GM18867 (cell line): ENCODE measurements at regions not wholly inside any gene's neighbourhood (a gene's known extent, or its start where the extent isn't known, plus 50 kb on each side); places are given as distances from the start of the nearest gene placed in this dataset.

Experiments
- ATAC-seq: cut with Tn5 transposase; IDR thresholded peaks from one replicate; pipeline ENCODE4 v1.9.1; 2021; ENCODE audit warnings: mild to moderate bottlenecking, moderate library complexity; ENCODE audit not compliant: unreplicated experiment

DNA sequence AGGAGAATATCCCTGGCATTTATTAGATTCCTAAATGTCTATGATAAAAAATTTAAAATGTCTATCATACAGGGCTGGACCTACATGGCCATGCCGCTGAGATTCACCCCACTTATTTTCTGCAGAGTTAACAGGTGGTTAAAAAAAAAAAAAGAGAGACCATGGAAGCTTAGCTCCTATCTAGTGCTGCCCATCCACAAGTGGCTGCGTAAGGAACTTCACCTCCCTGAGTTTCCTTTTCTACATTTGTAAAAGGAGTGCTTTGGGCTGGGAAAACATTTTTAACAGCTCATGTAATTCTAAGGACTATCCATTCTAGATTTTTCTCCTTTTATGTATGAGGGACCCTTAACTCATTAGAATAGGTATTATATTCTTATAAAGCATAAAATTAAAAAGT lies 534.1 kb downstream of the MMUT start:
- ATAC-seq = no peak

DNA sequence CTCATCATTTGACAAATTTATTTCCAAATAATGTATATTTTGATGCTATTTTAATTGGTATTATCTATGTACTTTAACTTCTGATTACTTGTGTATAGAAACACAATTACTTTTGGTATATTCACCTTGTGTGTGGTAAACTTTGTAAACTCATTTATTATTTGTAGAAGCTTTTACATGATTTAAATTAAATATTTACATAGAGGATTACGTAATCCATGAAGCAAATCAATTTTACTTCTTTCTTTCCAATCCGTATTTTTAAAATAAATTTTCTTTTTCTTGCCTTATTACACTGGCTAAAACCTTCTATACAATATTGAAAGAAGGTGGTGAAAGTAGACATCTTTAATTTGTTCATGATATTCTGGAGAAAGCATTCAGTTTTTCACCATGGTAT lies 540.2 kb downstream of the MMUT start:
- ATAC-seq = no peak

DNA sequence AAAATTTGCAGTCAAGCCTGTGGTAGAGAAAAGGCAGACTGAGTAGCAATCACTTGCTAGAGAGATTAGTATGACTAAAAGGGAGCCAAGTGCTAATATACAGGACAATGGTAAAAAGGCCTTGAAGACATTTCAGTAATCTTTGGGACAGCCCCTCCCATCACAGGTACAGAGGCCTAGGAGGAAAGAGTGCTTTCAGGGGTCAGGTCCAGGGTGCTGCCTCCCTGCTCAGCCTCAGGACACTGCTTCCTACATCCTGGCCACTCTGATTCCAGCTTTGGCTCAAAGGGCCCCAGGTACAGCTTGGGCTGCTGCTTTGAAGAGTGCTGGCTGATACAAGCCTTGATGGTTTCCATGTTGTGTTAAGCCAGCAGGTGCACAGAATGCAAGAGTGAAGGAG lies 543.5 kb downstream of the MMUT start:
- ATAC-seq = no peak

DNA sequence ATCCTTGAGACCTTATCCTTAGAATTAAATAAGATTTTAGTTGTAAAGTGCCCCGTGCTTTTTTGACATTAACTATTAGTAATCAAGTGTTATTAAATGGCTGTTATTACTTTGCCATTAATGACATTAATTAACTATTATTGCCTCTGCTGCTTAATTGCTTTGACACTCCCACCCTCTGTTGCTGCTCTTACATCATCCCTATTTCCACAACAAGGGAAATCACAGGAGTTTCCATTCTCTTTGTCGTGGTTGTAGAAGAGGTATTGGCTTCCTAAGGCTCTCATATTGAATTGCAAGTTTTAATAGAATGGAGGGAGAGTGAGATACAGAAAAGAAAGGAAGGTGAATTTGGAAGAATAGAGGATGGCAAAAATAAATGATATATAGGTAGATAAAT lies 545.8 kb downstream of the MMUT start:
- no peak for ATAC-seq

DNA sequence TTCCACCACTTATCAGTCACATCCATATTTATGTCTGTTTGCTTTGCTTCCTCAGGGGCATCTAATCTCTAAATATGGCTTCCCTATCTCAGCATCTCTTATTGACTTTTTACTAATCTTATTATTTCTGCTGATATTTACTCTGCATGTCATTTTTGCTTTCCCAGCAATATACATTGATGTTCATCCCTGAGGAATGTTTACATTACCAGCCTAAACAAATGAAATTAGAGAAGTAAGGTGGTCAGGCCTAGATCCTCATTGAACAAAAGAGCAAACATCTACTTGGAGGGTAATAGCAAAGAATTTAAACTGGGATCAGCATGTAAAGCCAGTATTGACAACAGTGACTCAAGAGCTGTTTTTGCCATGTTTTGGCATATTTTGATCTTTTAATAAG lies 546.4 kb downstream of the MMUT start:
- ATAC-seq = no peak

DNA sequence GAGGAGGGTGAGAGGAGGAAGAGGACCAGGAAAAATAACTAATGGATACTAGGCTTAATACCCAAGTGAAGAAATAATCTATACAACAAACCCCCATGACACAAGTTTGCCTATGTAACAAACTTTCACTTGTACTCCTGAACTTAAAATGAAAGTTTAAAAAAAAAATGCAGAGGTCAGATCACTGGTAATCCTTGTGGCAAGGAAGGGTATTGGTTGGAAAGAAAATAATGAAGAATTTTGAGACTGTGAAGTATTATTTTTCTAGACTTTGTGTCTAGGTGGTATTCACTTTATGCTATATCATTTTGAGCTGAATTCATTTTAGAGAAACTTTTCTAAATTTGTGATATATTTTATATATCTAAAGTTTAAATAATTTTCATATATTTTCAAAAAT lies 547.5 kb downstream of the MMUT start:
- no peak for ATAC-seq

DNA sequence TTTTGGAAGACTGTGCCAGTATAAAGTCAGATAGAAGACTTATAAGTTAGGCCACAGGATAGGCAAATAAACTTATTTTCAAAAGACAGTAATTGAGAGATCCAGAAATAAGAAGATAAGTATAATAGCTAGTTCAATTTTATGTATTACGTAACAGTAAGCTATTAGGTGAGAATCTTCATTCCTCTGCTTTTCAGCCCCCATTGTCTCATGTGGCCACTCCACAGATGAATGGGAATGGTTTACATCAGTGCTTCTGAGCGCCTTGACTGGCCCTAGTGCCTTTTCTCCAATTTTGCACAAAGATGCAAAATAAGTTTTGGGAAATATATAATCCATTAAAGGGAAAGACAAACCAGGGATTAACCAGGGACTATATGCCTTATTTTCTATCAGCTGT lies 550.5 kb downstream of the MMUT start:
- ATAC-seq = no peak

DNA sequence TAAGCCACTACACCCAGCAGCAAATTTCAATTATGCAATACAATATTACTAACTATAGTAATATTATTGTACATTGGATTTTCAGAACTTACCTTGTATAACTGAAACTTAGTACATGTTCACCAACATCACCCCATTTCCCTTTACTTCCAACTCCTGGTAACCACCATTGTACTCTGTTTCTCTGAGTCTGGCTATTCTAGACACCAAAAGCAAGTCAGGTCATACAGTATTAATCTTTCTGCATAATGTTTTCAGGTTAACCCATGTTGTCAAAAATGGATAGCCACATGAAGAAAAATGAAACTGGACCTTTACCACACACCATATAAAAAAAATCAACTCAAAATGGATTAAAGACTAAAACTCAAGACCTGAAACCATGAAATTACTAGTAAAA lies 558.2 kb downstream of the MMUT start:
- no peak for ATAC-seq

DNA sequence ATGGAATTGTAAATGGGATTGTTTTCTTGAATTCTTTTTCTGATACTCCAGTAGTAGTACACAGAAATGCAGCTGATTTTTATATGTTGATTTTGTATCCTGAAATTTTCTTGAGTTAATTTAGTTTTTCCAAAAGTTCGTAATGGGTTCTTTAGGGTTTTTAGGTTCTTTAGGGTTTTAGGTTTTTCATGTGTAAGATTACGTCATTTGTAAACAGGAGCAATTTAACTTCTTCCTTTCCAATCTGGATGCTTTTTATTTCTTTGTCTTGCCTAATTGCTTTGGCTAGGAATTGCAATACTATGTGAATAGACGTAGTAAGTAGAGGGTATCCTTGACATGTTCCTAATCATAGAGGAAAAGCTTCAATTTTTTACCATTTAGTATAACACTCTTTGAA lies 568.6 kb downstream of the MMUT start:
- no peak for ATAC-seq

DNA sequence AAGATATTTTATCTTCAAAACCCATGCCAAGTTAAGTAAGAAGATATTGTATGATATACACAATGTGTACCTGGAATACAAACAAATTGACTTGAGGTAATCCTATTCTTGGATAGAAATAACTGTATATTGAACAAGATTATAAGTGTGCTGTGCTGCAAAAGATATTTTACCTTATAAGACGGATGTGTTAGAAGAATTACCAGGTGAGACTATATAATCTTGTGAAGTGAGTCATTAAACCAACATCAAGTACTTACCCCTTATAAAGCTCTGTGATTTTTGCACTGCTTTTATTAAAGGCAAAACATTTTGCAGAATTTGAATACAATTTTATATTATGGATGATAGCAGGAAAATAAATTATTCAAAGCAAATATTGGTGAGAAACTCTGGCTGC lies 570.0 kb downstream of the MMUT start:
- no peak for ATAC-seq

DNA sequence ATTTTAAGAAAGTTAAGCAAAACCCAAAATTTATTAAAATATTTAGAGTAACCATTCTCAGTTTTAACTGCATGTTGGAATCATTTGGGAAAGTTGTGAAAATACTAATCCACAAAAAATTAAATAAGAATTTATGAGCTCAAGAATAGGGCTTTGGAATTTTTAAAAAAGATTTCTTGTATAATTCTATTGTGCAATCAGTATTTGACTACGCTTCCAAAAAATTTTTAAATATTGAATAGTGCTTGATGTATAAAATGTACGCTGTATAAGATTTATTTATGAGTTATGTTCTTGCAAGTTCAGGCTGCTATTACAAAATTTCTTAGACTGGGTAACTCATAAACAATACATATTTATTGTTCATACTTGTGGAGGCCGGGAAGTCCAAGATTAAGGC lies 571.7 kb downstream of the MMUT start:
- ATAC-seq = no peak

DNA sequence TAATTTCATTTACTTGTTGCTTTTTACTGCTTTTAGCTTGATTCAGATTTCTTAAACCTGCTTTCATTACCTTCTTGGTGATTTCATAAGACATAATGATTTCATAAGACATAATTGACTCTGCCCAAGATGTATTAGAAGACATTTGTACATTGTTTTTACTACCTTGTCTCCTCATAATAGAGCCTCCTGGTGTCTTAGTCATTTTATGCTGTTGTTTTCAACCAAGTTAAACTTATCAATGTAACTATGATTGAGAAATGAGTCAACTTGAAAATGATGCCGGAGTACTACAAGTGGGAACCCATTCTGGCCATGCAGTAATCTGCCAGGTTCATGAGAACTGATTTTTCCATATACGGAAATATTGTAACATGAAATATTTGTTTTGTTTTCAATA lies 573.6 kb downstream of the MMUT start:
- ATAC-seq = no peak

DNA sequence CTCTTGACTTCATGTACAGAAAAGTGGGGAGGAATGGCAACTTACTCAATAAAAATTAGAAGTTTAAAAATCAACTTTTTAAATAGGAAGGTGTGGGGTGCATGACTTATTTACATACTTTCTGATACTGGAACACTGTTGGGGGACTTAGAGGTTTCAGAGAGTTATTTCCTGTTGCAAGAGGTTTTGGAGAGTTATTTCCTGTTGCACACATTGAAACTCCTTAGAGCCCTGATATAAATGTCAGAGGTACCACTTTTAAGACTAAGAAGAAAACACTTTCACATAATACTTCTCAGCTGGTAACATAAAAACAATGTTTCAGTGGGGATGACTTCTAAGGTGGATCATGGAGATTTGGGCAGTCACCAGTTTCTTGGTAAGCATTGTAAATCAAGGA lies 579.9 kb downstream of the MMUT start:
- peak; percentile 47 for ATAC-seq

DNA sequence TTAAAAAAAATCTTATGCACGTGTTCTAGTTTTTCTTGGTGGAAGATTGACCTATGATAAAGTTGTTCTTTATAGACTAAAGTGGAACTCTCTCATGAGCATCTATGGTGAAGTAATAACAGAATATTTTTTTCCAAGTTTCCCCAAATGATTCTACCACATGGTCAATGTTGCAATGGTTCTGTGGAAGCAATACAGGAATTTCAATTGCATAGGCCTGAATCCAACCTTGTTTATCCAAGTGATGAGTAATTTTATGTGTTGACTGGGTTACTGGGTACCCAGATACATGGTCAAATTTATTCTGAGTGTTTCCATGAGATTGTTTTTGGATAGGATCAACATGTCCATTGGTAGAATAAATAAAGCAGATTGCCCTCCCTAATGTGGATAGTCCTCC lies 581.5 kb downstream of the MMUT start:
- ATAC-seq = no peak

DNA sequence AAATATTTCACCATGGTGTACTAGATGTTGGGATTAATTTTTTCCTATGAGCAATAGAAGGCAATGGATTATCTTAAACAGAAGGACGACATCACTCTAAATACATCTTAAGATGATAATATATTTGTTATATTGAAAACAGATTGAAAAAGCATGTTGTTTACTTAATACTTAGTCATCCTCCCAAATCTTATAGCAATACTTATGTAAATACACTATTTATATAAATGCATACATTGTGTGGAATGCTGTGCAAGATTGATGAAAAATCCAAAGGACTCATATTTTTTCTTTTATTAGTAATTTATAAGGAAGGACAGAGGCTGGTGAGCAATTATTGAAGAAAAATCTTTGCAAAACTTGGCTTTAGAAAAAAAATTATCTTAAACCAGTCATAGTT lies 593.5 kb downstream of the MMUT start:
- ATAC-seq = no peak

DNA sequence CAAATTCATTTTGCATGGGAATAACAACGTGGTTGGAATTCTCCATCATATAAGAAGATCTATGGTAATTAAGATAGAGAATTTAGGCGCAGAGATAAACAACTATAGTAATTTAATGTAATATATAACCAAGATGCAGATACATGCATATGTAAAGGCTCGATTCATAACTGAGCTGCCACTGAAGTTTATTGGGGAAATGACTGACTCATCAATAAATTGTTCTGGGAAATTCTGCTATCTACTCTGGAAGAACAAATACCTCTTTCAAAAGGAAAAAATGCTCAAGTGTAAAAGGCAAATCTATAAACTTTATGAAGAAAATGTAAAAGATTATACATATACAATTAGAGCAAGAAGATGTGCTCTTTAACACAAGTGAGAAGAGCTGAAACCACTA lies 596.4 kb downstream of the MMUT start:
- ATAC-seq = no peak

DNA sequence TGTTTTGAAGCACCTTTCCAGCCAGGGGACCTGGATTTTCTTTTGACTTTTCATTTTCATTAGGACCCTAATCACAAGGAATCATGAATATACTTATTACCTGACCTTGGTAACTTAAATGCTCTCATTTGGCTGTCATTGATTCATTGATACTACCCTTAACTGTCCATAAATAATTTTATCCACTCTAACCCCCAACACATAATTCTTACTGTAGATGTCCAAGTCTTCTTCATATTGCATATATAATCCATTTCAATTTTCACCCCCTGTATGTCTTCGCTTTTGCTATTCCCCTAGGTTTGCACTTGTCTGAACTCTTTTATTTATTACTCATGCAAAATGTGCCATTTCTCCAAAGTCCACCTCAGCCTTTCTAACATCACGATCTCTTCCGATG lies 602.9 kb downstream of the MMUT start:
- no peak for ATAC-seq

DNA sequence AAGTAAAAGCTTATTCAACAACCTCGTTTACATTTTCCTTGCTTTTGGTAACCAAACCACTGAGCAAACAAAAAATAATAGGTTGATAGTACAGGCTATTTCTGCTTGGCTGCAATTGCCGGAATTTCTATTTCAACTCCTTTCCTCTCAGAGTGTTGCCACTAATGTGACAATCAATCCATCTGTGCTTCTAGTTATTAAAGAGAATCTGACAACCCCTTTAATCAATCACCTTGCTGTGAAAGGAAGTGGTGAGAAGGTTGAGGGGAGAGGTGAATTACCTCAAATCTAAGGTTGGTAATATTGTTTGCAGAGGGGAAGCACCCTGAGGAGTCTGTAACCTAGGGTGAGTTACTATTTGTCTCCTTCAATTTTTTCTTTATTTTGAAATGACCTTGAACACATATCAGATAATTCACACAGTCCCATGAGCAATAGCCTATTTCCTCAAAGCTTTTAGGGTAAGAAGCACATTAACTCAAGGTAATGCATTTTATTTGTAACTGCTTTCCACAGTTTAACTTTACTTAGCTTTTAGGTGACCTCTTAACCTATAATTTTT lies 603.4 kb downstream of the MMUT start:
- ATAC-seq = no peak

DNA sequence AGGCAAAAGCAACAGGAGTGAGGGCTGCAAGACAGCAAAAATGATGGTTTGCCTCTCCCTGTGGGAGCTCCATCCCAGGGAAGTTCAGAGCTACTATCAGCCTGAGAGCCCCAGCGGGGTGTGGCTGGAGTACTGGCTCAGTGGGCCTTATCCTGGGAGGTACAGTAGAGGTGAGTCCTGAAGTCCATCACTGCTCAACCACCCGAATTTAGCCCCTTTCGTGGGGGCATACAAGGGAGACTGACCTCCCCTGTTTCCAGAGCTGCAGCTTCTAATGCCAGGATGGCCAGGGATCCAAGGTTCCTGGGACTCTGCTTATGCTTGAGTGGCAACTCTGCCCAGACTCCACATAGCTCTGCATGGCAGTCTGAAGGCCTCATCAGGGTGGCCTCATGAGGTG lies 617.8 kb downstream of the MMUT start:
- ATAC-seq = no peak

DNA sequence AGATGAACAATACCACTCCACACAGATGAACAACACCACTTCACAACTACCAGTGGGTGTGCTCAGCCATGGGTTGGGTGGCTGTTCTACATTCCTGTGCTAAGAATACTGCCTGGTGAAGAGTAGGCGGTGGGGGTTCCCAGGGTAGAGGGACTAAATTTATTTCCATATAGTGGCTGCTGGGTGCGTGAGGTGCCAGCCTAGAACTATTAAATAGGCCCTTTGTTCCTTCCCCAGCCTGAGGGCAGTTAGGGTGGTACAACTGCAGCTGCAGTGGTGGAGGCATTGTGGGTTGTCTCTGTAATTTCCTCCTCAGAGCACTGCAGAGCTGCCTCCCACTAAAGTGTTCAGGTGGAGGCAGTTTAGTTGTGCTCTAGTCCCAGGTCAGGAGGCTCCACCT lies 618.4 kb downstream of the MMUT start:
- ATAC-seq = no peak

DNA sequence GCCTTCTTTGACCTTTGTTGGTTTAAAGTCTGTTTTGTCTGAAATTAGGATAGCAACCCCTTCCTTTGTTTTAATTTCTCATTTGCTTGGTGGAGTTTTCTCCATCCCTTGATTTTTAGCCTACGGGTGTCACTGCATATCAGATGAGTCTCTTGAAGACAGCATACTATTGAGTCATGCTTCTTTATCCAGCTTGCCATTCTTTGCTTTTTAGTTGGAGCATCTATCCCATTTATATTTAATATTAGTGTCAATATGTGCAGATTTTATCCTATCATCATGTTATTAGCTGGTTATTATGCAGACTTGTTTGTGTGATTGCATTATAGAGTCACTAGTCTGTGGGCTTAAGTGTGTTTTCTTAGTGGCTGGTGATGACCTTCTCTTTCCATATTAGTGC lies 622.2 kb downstream of the MMUT start:
- no peak for ATAC-seq

DNA sequence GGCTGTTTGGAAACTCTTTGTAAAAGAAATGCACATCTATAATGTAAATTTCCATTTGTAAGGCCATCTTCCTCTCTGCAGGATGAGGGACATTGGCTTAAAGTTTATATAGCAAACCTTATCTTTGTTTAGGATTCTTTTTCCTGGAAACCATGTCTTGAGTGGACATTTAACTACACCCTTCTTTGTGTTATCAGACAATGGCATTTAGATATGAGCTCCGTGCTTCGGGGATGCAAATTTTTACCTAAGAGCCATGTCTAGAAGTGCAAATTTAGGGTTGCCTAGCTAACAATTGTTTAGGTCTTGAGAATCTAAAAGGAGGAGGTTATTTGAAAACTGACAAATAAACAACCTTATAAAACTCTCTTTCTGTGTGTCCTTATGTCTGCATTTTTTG lies 623.8 kb downstream of the MMUT start:
- ATAC-seq = no peak

DNA sequence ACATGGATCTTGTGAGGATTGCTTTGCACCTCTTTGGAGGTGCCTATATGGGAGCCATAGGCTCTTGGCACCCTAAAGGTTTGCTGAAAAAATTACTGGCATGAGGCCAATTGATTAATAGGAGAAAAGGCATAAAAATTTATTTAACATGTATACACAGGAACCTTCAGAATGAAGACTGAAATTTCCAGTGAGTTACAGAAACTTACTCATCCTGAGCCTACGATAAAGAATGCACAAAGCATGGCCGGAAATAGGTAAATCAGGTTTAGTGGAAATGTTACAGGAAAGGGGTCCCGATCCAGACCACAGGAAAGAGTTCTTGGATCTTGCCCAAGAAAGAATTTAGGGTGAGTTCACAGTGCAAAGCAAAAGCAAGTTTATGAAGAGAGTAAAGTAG lies 625.3 kb downstream of the MMUT start:
- no peak for ATAC-seq

DNA sequence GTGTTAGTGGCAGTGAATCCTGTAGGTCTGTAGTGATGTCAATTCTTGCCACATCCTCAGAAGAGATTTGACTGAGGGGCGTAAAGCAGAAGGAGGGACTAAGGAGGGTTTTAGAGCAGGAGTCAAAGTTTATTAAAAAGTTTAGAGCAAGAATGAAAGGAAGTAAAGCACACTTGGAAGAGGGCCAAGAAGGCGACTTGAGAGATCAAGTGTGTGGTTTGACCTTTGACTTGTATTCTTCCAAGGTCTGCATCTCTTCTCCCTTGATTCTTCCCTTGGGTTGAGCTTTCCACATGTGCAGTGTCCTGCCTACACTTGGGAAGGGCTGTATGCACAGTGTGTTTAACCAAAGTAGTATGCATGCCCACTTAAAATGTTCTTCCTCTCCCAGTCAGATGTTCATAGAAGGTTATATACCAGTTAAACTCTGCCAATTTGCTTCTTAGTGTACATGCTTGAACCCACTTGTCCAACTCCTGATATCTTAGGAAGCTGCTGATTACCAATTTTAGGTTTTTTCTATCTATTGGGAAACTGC lies 627.6 kb downstream of the MMUT start:
- ATAC-seq = no peak
